GM19328 (cell line): ENCODE measurements at regions not wholly inside any gene's neighbourhood (a gene's known extent, or its start where the extent isn't known, plus 50 kb on each side); places are given as distances from the start of the nearest gene placed in this dataset.

Experiments used
- ATAC-seq: cut with Tn5 transposase; IDR thresholded peaks from one replicate; pipeline ENCODE4 v1.9.1; 2021; ENCODE audit warnings: mild to moderate bottlenecking, moderate library complexity; ENCODE audit not compliant: unreplicated experiment

DNA sequence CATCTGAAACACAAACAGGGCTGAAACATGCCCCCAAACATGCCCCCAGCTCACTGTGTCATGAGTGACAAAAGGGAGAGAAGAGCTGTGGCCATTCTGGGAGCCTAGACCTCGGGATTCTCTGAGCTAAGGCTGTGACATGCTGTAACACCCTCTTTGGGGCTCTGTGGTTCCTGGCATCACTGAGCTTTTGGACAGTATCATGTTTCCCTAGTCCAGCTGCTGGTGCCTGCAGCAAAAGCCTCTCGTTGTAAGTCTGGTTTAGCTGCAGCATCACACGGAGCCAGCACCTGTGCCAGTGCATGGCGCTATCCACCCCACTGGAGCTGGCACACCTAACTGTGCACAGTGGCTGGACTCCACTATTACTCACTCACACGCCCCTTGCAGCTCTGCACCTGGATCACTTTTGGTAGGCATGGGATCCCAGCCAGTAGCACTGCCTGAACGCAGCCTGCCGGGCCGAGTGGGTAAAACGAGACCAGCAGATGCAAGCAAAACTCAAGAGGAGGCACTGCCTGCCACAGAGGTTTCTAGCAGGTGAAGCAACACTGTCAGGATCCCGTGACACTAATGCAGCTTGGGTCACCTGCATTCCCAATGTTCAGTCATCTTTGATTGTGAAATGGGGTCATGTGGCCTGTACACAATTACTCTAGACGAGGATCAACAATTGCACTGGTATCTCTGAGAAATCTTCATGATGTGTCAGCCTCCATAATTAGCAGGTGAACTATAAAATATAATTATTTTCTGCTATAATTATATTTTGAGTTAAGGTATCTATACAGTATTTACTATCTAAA is 547.2 kb downstream of the ZNF804A start:
- no peak for ATAC-seq

- ATAC-seq: no peak
Measured at GRCh38 chr2:185147361-185147760, 549.0 kb downstream of the ZNF804A start.

DNA sequence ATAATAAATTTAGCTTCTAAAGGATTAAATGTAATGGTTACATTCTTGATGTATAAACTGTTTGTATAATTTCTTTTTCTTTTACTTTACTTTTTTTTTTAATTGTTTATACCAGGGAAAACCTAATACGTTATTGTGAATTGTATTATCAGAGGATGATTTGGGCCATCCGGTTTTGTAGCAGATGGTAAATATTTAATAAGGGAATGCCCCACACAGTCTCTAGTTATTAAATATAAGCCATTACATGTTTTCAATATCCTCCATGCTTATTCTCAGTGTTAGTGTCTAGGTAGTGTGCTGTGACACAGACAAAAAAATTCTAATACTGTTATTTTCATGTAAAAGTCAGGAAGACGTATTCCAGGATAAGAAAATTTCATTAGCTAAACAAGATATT is 553.9 kb downstream of the ZNF804A start:
- no peak for ATAC-seq

DNA sequence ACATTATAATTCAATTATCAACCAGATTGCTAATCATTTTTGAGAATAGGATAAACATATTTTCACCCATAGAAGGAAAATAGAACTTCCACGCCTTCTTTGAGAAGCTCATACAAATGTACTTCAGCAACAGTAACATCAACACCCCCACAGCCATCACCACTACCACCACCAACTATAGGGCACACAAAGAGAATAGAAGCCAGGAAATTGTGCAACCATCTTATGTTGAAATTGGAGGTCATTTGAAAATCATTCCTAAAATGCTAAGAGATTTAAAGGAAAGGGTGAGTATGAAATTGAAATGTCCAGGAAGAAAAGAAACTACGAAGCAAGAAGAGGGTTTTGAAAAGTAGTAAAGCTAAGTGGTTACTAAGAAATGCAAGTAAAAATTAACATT is 563.4 kb downstream of the ZNF804A start:
- ATAC-seq: no peak

- no peak for ATAC-seq
Measured at GRCh38 chr2:185174353-185174752, 564.3 kb upstream of the FSIP2 start.

- ATAC-seq: no peak
Measured at GRCh38 chr2:185179743-185180142, 558.9 kb upstream of the FSIP2 start.

GRCh38 chr2:185181901-185182300 is 556.7 kb upstream of the FSIP2 start:
- no peak for ATAC-seq

- ATAC-seq: no peak
Measured at GRCh38 chr2:185185044-185185443, 553.6 kb upstream of the FSIP2 start.

DNA sequence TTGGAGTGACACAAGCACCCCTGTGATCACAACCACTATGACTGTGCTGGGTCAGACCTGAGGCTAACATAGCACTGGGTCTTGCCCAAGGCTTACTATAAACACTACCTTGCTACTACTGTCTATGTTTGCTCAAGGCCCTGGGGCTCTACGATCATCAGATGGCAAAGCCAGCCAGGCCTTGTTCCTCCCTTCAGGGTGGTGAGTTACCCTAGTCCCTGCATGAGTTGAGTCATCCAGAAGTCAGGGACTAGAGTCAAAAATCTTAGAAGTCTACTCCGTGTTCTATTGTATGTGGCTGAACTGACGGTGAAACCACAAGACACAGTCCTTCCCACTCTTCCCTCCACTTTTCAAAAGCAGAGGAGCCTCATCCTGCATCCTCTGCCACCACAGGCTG is 551.2 kb upstream of the FSIP2 start:
- ATAC-seq: no peak

DNA sequence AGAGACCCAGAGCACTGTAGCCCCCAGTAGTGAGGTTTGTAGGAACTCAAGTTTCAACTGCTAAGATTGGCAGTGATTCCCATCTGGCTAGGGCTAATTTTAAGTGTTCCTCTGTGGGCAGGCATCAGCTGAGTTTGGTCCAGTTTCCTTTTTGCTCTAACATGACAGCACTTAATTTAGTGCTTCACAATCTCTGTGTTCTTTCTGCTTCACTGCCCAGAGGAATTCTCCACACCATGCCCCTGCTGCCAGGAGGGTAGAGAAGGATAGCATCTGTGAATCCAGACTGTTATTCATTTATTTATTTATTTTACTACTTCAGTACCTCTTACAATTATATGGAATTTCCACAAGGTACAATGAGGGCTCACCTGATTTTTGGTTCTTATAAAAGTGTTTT is 549.9 kb upstream of the FSIP2 start:
- ATAC-seq: no peak

DNA sequence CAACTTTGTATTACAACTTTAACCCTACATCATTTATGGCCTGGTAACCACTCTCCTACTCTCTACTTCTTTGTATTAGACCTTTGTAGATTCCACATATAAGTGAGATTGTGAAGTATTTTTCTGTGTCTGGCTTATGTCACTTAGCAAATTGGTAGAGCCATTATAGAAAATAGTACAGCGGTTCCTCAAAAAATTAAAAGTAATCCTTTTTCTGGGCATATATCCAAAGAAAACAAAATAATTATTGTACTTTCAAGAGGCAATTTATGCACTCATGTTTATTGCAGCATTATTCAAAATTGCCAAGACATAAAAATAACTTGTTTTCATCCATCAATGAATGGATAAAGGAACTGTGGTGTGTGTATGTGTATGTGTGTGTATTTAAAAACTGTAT is 537.5 kb upstream of the FSIP2 start:
- ATAC-seq: no peak

DNA sequence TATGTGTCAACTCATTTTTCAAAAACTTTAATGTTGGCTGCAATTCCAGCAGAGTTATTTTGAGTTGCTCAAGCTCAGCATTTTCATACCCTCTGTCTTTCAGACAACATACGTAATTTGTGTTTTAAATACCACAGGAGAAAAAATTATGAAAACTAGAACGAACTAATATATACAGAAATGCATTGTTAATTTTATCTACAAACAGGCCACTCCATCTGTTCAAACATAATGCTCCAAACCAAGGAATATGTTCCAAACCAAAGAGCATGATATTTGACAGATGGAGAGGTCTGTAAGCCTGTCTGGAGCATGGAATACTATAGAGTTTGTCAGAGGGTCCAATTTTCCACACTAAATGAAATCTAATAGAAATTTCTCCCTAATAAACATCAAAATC is 536.2 kb upstream of the FSIP2 start:
- no peak for ATAC-seq

DNA sequence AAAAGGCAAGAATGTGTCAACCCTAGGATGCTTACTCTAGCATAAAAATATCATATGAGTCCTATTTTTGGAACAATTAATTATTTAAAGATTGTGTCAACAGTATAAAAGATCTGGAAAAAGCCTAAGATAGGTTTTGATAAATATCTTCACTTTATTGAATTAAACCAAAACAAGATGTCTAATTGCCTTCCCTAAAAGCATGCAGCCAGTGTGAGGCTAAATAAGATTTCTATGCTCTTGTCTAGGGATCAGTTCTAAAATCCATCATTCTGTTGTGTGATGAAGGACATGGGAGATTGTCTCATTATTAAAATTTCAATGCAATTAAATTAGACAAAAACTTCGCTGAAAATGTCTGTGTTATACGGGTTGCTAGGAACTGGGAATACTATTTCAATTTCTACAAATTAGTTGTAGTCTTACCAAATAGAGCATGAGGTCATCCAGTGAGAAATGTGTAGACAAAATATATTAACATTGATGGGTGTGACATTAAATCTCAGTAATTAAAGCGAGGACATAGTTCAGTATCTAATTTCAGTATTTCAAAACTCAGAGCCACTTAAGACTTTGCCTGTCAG is 535.6 kb upstream of the FSIP2 start:
- no peak for ATAC-seq

- ATAC-seq: no peak
Measured at GRCh38 chr2:185208261-185208660, 530.3 kb upstream of the FSIP2 start.

DNA sequence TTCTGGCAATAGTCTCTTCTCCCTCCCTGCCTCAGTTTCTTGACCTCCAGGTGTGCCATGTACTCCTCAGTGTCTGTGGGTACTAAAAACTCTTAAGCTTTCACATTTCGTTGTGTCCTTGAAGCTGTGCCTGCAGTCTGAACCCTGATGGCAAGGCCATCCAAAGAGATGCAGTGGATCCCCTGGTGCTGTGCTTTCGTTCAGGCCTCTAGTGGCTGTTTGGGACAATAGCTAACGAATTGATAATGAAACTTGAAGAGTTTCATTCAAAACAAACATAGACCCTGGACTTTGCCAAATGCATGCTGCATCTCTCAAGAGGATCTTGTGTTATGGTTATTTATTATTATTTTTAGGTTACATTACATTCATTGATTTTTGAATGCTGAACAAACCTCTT is 523.1 kb upstream of the FSIP2 start:
- no peak for ATAC-seq

DNA sequence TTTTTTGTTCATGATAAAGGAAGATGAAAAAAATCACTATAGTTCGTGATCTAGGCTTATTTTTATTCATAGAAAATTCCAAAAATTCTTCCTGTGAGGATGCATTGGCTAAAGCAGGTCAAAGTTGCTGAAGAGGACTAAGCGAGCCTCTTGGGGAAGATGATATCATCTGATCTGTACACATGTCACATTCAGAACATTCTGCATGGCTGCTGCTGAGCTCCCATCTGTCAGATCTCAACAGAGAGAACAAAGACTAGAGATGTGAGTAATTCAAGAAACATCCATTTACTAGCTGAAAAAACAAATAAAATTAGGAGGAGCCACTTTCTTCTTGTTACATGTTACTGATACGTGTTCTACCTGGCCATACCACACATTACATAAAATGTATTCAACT is 518.6 kb upstream of the FSIP2 start:
- ATAC-seq: no peak

DNA sequence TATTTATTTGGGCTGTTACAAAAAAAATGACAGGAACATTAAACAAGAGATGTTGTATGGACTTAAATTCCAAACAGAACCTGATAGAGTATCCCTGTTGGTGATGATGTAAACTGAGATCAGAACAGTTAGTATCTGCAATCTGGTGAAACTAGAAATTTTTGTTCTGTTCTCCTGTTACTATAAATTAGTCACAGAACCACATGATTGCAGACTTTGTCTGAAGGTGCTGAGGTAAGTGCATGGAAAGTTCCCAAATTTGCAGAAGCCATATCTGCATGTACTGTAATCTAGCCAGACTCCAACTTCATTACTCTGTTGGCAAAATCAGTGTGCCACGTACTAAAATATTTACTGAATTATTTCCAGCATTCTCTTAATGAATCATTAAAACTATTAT is 516.3 kb upstream of the FSIP2 start:
- ATAC-seq: no peak

- no peak for ATAC-seq
Measured at GRCh38 chr2:185227391-185227790, 511.2 kb upstream of the FSIP2 start.

DNA sequence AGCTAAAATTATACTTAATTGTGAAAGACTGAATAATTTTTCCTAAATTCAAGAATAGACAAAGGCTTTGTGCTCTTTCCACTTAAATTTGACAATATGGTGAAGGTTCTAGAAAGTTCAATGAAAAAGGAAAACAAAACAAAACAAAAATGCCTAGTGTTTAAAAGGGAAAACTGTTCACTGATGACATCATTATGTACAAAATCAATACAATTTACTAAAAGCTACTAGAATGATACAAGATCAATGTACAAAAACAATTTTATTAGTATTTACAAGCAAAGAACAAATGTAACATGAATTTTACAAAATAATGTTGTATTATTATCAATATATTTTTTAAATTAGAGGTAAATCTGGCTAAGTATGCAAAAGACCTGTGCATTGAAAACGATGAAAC is 499.1 kb upstream of the FSIP2 start:
- no peak for ATAC-seq

DNA sequence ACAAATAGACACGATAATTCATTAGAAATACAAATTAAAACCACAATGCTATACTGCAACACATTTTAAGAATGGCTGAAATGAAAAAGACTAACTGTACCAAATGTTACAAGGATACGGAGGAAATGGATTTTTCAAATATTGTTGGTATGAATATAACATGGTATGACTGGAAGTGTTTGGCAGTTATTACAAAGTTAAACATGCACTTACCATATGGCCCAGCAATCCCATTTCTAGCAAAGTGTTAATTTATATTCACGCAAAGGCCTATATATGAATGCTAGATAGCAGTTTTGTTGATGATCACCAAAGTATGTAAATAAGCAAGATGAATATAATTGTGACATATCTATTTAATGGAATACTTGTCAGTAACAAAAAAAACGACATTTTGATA is 497.8 kb upstream of the FSIP2 start:
- ATAC-seq: no peak

DNA sequence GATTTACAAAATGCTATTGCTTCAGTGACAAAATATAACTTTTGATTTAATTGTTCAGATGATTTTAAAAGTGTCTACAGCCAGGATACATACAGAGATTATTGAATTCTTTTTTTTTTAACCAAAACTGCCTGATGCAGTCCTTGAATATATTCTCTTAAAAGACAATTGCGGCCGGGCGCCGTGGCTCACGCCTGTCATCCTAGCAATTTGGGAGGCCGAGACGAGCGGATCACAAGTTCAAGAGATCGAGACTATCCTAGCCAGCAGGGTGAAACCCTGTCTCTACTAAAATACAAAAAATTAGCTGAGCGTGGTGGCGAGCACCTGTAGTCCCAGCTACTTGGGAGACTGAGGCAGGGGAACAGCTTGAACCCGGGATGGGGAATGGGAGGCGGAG is 497.0 kb upstream of the FSIP2 start:
- no peak for ATAC-seq

GRCh38 chr2:185242462-185242861 is 496.1 kb upstream of the FSIP2 start:
- no peak for ATAC-seq

DNA sequence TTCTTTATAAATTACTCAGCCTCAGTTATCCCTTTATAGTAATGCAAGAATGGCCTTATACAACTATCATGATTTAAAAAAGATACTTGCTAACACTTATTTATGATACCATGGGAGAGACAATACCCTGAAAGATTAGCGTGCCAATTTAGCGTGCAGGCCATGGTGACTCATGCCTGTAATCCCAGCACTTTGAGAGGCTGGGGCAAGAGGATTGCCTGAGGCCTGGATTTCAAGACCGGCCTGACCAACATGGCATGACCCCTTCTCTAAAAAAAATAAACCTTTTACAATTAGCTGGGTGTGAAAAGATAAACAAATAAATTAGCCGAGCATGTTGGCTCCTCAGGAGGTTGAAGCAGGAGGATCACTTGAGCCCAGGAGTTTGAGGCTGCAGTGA is 493.4 kb upstream of the FSIP2 start:
- ATAC-seq: no peak
